Uterus (tissue), 3 donors: ENCODE measurements at regions not wholly inside any gene's neighbourhood (a gene's known extent, or its start where the extent isn't known, plus 50 kb on each side); places are given as distances from the start of the nearest gene placed in this dataset.

Experiments
- DNase-seq, 2 donors: peaks; one replicate each; pipeline ENCODE4 v3.0.0-alpha.2; 2019 to 2020
- H3K27ac ChIP-seq, 2 donors: fragments of 200-600 bp; sonication (generic); 1 replicate in 1 of 2; 2 replicates in 1 of 2; pipeline ENCODE4 v1.5.1; 2016 to 2018
- H3K27me3 ChIP-seq, 2 donors: fragments of 200-600 bp; sonication (generic); one replicate each; pipeline ENCODE4 v1.5.1; 2018 to 2019; ENCODE audit warnings: control low read depth in 1 of 2
- H3K36me3 ChIP-seq, 2 donors: fragments of 200-600 bp; sonication (generic); one replicate each; pipeline ENCODE4 v1.5.1; 2019; ENCODE audit warnings: control low read depth in 1 of 2
- H3K4me1 ChIP-seq, 2 donors: fragments of 200-600 bp; sonication (generic); one replicate each; pipeline ENCODE4 v1.5.1; 2018 to 2019; ENCODE audit warnings: control low read depth in 1 of 2
- H3K4me3 ChIP-seq, 2 donors: fragments of 200-600 bp; sonication (generic); 1 replicate in 1 of 2; 2 replicates in 1 of 2; pipeline ENCODE4 v1.5.1; 2018 to 2019; ENCODE audit warnings: mild to moderate bottlenecking in 1 of 2
- H3K9me3 ChIP-seq, 2 donors: fragments of 200-600 bp; sonication (generic); one replicate each; pipeline ENCODE4 v1.5.1; 2019; ENCODE audit warnings: control low read depth in 1 of 2
- CTCF ChIP-seq, 4 experiments: fragments of 200-600 bp in 2 of 4; fragments of 450-650 bp in 2 of 4; sonication (generic) in 2 of 4; IDR thresholded peaks; one replicate each; pipeline ENCODE4 v1.5.1; 2016 to 2019; ENCODE audit warnings: antibody characterized with exemption in 4 of 4, mild to moderate bottlenecking in 2 of 4, moderate library complexity in 1 of 4
- POLR2A ChIP-seq, 2 donors: fragments of 450-650 bp; IDR thresholded peaks; one replicate each; pipeline ENCODE4 v1.6.1; 2016; ENCODE audit warnings: antibody characterized with exemption in 2 of 2, mild to moderate bottlenecking in 1 of 2, moderate library complexity in 1 of 2
- intact Hi-C: fragments of 100-400 bp; cut with DNase I; formaldehyde crosslinking; loops from one replicate; pipeline ENCODE4 v1.15.1; 2023; ENCODE audit warnings: low total_unique reads
- donor health status: DM: yes; HTN: yes; CAD: no.

- H3K9me3 ChIP-seq, result no peaks in the 10 kb centered on the region
- H3K4me3 ChIP-seq, result no peak overlapping the region
- H3K27me3 ChIP-seq, result no peaks in the 10 kb centered on the region
- H3K36me3 ChIP-seq, result no peaks in the 10 kb centered on the region
- no peaks in the 10 kb centered on the region for H3K4me1 ChIP-seq
- no peak for DNase-seq
- H3K27ac ChIP-seq, result no peak overlapping the region
- intact Hi-C loops, result no loop called here
- TF ChIP-seq POLR2A (IDR thresholded peaks at IDR 0.05) (no peak), CTCF (IDR thresholded peaks at IDR 0.05) (no peak)
Measured at GRCh38 chr4:10982305-10982704, 297.7 kb upstream of the CLNK start.

GRCh38 chr4:10981576-10981975 lies 297.0 kb upstream of the CLNK start:
- Histone ChIP-seq H3K36me3 (no peaks in the 10 kb centered on the region), H3K27ac (no peak overlapping the region), H3K4me3 (no peak overlapping the region), H3K9me3 (no peaks in the 10 kb centered on the region), H3K4me1 (no peaks in the 10 kb centered on the region), H3K27me3 (no peaks in the 10 kb centered on the region)
- intact Hi-C loops, result no loop called here
- no peak for TF ChIP-seq CTCF (IDR thresholded peaks at IDR 0.05)
- TF ChIP-seq POLR2A (IDR thresholded peaks at IDR 0.05), result no peak
- DNase-seq, result no peak

GRCh38 chr4:10981096-10981495 lies 296.5 kb upstream of the CLNK start:
- Histone ChIP-seq H3K9me3 (no peaks in the 10 kb centered on the region), H3K27me3 (no peaks in the 10 kb centered on the region), H3K4me3 (no peak overlapping the region), H3K27ac (no peak overlapping the region), H3K36me3 (no peaks in the 10 kb centered on the region), H3K4me1 (no peaks in the 10 kb centered on the region)
- intact Hi-C loops, result no loop called here
- DNase-seq, result no peak
- TF ChIP-seq POLR2A (IDR thresholded peaks at IDR 0.05) (no peak), CTCF (IDR thresholded peaks at IDR 0.05) (no peak)

DNA sequence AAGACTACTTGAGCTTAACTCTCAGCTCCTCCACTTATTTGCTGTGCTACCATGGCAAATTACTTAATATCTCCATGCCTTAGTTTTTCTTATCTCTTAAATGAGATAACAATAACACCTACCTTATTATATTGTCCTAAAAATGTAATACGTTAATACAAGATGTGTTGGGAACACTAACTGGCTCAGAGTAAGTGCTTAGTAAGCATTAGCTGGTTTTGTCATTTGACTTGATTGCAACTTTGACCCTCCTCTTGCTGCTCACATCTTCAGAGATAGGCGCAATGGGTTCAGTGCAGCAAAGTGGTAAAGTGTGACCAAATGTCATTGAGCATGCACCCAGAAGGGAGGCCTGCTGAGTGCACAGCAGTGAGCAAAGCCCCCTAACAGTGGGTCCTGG lies 294.5 kb upstream of the CLNK start:
- no peak for DNase-seq
- no peaks in the 10 kb centered on the region for H3K9me3 ChIP-seq
- H3K27me3 ChIP-seq, result no peaks in the 10 kb centered on the region
- no peaks in the 10 kb centered on the region for H3K36me3 ChIP-seq
- no peak overlapping the region for H3K27ac ChIP-seq
- intact Hi-C loops, result no loop called here
- no peak overlapping the region for H3K4me3 ChIP-seq
- H3K4me1 ChIP-seq, result no peaks in the 10 kb centered on the region
- TF ChIP-seq CTCF (IDR thresholded peaks at IDR 0.05), result no peak
- TF ChIP-seq POLR2A (IDR thresholded peaks at IDR 0.05), result no peak

- Histone ChIP-seq H3K36me3 (no peaks in the 10 kb centered on the region), H3K4me1 (no peaks in the 10 kb centered on the region), H3K9me3 (no peaks in the 10 kb centered on the region), H3K4me3 (no peak overlapping the region), H3K27me3 (no peaks in the 10 kb centered on the region), H3K27ac (no peak overlapping the region)
- no peak for DNase-seq
- TF ChIP-seq CTCF (IDR thresholded peaks at IDR 0.05), result no peak
- no peak for TF ChIP-seq POLR2A (IDR thresholded peaks at IDR 0.05)
- intact Hi-C loops, result no loop called here
Measured at GRCh38 chr4:10977534-10977933, 293.0 kb upstream of the CLNK start.
